ENCODE measurements at regions not wholly inside any gene's neighbourhood (a gene's known extent, or its start where the extent isn't known, plus 50 kb on each side); places are given as distances from the start of the nearest gene placed in this dataset.

GRCh38 chr1:157307491-157307890 is 169.3 kb upstream of the ETV3 start:
- no peak for TF ChIP-seq CTCF (conservative IDR thresholded peaks at IDR 0.05 in 1 of 2, IDR thresholded peaks at IDR 0.05 in 1 of 2; ENCODE audit: low read depth in 1 of 2, low read length in 2 of 2)
- TF ChIP-seq EZH2 (IDR thresholded peaks at IDR 0.05; ENCODE audit: low read length, missing control alignments), result no peak

All from fibroblast of lung (primary cell).